NCI-H510A (cell line): ENCODE measurements at regions not wholly inside any gene's neighbourhood (a gene's known extent, or its start where the extent isn't known, plus 50 kb on each side); places are given as distances from the start of the nearest gene placed in this dataset.

Source experiments
- DNase-seq: peaks from one replicate; lab custom pipeline; 2025; lab: John Stamatoyannopoulos, UW

DNA sequence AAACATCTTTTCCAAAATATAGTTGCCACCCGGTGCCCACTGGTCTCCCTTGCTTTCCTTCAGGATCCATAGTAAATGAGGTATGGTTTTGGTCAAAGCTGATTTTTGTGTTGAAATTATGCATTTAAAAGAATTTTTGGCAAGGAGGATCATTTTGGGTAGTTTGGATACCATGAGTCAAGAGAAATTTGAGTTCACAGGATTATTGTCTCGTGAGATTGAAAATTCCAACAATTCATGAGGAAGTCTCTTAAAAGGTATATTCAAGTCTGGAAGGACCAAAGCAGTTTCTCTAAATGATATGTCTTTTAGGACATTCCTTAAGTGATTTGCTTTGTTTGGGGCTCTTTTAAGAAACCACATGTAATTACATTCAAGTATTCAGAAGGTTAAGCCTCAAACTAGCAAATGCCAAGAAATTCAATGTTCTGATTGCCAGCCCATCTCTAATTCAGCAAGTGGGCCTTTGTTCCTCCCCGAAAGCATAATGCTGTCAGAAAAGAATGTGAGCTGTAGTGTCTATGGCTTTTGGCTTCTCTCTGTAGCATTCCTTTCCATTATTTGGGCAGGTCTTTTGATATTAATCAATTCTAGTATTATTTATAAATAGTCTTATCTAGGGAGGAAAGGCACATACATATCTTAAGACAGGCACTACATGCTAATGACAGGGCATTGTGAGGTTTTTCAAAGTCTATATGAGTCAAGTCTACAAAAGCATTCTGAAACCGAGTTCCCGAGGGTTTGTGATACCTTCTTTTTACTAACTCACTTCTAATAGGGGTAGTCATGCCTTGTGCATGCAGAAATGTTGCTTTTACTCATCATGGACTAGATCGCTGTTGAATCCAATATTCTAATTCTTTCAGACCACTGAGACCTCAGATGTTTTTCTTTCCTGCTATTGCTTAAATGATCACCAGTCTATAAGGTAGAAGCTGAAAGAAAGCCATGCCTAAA is 453.9 kb downstream of the ENC1 start:
- DNase-seq = no peak

DNA sequence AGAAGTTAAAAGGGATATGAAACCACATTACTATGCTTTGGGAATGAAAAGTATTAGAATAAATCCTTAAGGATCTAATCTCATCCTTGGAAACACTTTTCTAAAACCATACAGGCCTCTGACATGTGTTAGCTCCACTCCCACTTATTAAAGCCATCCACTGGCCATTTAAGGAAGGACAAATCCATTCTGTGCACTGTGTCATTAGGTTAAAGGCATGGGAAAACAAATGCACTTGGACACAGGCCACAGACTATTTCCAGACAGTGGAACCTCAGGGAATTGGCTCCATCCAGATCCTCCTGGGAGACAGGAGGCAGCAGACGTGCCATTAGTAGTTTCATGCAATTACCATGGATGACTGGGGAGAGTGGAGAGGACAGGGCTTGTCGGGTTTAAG is 454.9 kb downstream of the ENC1 start:
- DNase-seq = no peak

DNA sequence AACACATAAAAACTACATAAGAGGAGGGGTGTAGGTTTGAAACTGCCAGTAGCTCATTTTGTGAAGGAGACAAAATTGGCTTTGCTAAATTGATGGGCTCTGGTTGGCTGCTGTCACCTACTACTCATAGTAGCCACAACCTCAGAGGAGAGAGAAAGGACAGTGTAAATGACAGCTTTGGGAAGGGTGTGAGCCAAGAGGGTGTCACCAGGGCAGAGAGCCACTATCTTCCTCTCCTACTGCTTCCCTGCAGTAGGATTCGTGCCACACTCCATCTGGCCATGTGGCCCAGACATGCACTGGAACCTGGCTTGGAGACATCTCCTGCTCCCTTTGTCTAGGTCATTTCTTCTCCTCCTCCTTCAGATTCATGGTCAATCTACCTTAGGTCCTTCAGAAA is 455.9 kb downstream of the ENC1 start:
- no peak for DNase-seq

DNA sequence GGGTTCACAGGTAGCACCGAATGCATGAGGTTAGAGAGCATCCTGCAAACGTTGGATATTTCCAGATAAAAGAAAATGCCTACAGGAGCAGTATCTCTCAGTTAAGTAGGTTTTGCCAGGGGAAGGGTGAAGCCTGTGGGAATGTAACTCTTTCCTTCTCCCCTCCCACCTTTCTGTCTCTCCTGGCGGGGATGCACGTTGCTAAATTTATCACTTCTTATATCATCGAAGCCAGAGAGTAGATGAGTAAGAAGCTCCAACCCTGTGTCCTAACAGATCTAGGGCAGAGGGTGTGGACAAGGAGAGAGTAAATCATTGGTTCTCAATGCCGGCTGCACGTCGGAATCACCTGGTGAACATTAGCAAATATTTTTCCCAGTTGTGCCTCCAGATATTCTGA is 457.5 kb downstream of the ENC1 start:
- no peak for DNase-seq

DNA sequence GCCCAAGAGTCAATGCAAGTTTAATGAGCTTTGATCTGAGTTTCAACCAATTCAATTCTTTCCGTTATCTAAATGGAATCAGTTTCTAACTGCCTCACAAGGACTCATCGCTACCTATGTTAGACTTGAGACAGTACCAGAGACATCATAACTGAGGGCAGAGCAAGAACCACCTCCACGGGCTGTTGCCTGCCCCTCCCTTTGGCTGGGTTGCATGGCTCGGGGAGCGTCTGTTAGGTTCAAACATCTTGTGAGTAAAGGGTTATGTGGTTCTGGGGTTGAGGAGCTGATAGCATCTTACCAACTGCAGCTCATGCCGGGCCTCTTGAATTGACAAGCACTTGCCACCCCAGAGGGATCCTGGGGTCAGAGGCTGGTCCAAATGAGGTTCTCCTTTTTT is 457.9 kb downstream of the ENC1 start:
- no peak for DNase-seq

DNA sequence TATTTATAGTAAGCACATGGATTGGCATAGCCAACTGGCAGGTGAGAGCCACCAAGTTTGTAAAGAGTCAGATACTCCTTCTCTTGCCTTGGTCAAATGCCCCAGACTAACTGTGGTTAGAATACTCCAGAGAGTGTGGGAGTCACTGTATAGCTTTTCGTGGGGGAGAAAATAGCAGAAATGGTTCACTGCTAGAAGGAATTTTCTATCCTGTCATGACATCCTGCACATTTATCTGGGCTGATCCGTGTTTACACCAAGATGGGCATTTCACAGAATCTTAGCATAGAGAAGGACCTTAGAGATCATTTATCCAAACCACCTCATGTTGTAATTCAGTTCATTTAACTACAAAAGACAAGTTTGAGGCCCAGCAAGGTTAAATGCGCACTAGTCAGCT is 460.8 kb downstream of the ENC1 start:
- no peak for DNase-seq

DNA sequence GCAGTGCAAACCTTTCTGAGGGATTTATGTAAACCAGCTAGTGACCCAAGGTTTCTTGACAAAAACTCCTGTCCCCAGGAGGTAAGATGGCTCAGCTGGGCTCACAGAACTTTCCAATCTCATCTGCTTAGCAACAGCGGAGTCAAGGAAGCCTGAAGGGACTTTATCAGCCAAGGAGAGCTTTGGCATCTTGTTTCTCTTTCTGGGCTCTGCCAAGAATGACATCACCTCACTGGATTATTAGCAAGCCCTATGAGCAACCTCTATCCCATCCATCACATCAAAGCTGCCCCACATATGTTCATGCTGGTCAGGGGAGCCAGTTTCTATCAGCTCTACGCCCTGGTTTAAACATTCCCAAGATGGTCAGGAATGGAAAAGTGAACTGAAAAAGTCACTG is 461.3 kb downstream of the ENC1 start:
- DNase-seq = no peak

DNA sequence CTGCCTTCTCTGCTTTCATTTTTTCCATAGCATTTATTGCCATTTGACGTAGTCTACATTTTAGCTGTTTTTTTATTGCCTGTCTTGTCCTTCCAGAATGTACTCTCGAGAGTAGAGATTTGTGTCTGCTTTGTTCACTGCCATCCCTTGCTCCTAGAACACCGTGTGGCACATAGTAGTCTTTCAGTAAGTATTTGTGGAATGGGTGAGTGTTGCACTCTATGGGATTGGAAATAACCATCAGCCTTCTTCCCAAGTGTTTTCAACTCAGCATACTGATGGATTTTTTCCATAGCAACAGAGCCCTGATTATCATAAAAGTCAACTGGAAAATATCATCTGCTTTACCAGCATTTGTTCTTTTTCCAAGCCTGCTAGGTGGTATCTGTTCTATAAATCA is 462.6 kb downstream of the ENC1 start:
- no peak for DNase-seq

DNA sequence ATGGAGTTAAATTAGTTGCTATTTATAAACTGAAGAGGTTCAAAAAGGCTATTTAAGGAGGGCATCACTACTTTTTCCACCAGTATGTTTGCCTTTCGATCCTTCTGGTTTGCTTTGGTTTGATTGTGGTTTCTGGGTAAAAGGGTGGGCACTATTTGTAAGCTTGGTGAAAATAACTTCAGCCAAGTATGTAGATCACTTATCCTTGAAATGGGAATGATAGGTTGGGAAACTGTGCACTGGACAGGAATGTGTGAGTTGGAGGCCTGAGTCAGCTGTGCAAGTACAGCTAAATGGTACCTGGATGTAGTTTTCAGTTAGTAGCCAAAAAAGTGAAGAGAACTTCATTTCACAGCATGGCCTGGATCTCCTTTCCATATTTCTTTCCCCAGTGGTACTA is 466.2 kb downstream of the ENC1 start:
- no peak for DNase-seq

DNA sequence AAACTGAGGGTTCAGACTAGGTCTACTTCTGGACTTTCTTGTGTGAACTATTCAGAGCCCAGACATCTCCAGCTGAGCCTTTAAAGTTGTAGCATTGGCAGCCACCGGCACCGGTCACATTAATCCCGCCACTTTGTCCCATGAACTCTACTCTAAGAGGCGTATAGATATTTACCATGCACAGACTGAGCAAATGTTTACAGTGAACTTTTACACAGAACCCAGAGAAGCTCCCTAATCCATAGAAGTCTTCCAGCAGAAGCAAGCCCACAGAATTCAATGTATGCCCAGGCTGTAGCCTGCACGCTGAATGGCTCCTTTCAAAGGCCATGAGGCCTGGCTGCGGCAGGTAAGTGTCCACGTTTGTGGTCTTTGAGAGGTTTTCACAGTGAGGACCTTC is 466.9 kb downstream of the ENC1 start:
- DNase-seq = no peak

DNA sequence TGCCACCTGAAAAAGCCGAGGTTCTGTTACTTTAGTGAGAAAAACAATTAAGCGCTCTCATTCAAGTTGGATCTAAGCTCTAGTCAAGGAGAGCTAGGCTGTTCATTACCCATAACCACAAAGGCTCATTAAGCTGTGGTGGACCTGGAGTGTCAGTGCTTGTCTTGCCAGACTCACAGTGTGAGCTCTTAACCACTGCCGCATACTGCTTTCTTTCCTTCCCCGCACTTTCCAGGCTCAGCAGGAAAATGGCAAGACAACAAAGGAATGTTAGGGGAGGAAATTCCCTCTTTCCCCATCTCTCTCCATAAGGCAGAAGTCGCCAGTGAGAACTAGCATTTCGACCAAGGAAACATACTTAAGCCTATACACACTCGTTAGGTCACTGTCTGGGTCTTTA is 467.3 kb downstream of the ENC1 start:
- no peak for DNase-seq

DNA sequence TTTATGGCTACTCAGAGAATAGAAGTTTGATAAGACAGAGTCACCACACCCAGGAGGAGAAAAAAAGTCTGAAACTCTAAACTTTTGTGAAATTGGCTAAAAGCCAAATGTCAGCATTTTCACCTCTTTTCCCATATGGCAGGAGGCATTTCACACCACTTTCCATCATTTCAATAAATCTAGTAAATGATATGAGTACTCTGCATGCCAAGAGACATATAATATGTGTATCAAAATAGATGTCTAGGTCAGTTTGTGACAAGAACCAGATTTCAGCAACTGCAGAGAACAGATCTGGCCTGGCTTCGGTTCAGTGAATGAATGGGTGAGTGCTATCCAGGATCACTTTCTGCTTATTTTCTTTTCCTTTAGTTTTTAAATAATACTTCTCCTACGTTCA is 470.8 kb downstream of the ENC1 start:
- DNase-seq = no peak

DNA sequence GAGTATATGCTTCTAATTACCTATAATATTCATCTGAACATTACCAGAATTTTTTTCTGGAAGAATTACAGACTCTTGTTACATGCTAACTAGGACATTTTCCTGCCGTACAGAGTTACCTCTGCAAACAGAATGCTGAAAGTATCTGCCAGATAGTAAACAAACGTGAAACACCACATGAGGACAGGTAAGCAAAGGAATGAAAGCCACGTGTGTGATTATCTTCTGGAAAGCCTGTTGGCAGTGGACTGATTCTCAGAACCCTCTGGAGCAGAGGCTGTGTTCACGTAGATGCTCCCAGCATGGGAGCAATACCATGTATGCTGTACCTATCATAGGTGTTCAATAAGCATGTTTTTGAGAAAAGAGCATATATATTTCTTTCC is 472.6 kb downstream of the ENC1 start:
- no peak for DNase-seq

DNA sequence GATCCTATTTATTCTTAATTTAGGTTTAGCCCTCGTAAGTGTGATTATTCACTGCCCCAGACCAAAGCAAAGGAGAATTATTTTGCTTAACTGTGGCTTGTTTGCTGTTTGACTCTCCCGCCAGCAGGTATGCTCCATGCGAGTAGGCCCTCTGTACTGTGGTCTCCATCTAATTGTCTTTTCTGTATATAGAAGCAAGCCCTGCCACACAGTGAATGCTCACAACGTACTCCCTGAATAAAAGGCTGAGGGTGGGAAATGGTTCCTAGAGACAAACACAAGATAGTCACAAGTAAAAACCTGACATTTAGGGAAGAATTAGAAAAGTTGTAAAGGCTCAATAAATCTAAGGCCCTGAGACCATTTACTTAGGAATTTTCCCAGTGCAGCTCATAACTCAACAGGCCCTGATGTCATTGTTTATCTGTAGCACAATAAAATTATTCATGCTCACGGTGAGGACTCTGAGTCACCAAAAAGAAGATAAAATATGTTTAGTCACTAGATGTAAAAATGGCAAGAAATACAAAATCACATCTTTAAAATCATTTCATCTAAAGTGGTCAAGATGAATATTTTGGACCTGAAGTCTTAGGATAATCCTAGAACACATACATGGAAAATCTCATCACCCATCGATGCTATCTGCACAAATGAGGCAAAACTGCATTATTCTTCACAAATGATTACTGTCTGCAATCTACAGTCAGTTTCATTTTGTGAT is 473.2 kb downstream of the ENC1 start:
- DNase-seq = no peak

DNA sequence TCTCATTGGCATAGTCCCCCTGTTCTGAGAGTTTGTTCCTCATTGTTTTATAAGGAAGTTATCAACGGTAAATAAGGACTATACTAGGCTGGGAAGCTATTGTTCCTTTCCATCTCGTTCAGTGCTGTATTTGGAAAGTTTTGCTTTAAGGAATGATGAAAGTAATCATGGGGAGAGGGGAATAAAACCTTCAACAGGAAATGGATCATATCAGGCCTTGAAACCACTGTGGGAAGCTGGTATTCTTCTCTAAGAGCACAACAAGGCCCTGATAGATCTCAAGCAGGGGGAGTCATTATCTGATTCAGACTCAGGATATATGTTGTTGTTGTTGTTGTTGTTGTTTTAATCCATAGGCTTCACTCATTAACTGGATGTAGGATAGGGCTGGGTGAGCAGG is 474.5 kb downstream of the ENC1 start:
- DNase-seq = no peak

DNA sequence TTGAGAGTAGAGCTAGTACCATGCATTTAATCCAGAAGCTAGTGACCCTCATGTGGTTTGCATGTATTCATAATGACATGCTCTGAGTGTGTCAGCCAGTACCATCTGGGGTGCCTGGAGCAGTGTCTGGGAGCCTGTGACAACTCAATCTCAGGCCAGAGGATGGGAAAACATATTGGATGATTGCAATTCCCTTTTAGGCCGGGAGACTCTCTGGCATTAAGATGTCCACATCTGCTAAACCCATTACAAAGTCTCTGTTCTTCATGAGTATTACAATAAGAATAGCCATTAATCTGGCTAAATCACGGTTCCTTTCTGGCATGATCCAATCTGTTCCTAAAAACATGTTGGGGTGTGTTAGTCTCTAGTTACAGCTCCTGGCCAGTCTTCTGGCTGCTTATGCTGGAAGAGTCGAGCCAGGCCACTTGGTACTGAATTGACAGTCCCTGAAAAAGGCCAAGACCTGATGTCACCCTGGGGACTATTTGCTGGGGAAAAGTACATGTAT is 475.7 kb downstream of the ENC1 start:
- DNase-seq = no peak

DNA sequence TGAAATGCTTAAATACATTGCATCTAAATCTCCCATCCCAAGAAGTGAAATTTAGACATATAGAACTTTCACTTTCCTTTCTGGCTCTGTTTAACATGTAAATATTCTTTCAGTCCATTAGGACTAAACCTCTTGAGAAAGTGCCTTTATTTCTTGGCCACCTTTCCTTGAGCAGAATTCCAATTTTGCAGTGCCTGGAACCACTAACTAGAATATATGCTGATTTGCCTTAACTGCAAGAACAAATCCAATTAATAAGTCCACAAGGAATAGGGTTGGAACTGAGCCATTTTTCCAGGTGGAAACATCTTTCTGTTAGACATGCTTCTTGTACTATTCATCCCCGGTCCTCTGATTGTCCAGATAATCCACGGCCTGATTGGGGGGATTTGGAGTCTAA is 478.0 kb downstream of the ENC1 start:
- DNase-seq = no peak

DNA sequence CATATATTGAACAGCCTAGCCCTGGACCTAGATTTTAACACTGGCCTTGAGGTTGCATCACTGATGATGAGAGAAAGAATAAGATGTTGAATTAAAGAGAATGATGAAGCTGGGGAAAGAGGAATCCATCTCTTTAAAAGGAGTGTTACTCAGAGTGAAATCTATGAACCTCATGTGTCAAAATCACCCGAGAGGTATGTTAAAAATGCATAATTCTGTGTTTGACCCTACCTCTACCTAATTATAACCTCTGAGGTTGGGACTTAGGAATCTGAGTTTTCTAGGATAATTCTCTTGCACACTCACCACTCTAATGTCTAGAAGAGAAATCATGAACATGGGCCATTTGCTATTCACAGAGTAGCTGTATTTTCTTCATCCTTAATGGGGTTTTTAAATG is 479.4 kb downstream of the ENC1 start:
- no peak for DNase-seq

DNA sequence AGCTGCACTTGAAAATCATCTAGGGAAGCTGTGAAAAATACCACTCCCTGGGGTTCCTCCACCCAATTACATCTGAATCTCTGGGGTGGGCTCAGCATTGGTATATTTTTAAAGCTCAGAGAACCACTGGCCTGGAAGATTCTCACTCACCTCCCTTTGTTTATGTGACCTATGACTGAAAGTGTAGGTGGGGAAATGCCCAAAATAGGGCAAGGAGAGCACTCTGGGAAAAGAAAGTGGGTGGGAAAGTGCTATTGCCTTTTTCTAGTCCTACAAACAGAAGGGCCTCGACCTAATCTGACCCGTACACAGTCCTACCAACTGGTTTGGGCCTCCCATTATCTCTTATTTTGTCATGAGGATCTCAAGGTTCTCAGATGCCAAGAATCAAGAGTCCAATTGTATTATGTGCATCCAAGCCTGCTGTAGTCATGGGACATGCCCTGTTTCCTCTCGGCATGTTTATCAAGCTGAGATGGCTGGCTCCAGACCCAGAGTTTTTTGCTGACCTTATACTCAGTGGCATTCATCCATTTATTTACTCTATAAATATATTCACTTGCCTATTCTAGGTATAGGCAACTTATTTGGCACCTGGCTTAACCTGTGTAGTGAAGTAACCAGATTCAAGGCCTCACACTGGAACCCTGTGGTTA is 483.7 kb downstream of the ENC1 start:
- DNase-seq = no peak

DNA sequence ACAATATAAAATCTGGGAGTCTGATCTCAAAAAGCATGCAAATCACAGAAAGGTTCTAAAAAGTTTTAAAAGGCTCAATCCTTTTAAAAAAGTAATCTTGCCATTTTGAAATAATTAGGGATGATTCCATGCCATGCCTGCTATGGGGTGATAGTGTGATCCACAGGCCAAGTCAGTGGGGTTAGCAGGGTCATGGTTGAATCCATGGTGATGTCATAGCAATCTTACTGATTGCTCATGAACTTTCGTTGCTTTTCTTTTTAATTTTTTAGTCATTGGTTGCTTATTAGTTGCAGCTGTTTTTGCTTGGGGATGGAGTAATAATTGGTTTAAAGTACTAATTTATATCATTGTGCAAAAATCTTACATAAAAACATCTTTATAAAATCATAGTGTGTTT is 485.0 kb downstream of the ENC1 start:
- no peak for DNase-seq

DNA sequence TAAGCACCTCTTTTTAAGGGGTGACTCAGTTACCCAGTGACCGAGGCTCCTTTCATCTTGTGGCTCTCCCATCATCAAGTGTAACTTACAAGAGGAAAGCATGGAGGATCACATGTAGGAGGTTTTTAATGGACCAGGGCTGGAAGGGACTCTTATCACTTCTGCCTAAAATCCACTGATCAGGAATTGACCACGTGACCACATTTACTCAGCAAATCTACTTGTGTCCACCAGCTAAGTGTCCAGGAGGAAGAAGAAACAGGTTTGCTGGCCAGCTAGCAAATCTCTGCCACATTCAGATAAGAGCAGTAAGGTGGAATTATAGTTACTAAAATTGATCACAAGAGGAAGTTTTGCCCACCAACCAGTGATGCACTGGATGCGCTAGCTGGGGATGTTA is 486.0 kb downstream of the ENC1 start:
- no peak for DNase-seq

DNA sequence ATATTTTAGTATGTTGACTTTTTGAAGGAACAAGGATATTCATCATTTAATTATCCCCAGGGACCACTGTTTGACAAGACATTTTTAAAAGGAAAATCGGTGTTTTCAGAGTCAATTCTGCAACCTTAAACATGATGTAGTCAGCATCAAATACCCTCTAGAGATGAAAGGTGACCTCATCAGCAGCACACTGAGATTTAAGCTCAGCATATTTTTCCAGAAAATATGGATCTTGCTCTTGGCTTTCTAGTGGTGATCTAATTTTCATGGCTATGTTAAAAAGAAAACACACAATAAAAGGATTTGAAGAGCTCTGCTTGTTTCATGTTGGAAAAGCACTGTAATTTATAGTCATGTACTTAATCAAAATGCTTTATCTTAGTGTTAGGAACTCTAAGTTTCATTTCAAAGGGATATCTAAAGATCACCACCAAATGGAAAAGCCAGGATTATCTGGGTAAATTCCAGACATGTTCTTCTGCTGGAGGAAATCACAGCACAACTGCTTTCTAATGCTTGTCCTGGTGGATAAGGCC is 487.2 kb downstream of the ENC1 start:
- no peak for DNase-seq
